Activated CD4-positive, alpha-beta memory T cell treated with anti-CD3 and anti-CD28 coated beads for 36 hours (primary cell): ENCODE measurements at regions not wholly inside any gene's neighbourhood (a gene's known extent, or its start where the extent isn't known, plus 50 kb on each side); places are given as distances from the start of the nearest gene placed in this dataset.

Source experiments
- CTCF ChIA-PET: fragments of 350-600 bp; sonication (Branson Sonifier 250); formaldehyde crosslinking; loops from one replicate; lab custom pipeline; 2021; ENCODE audit warnings: antibody characterized with exemption, inconsistent platforms; lab: Charles Lee
- POLR2A ChIA-PET: fragments of 350-600 bp; sonication (Branson Sonifier 250); formaldehyde crosslinking; loops from one replicate; lab custom pipeline; 2021; ENCODE audit warnings: antibody characterized with exemption; lab: Charles Lee
- DNase-seq: peaks from one replicate; pipeline ENCODE4 v3.0.0-alpha.2; 2020
- H3K27ac Mint-ChIP-seq: one replicate; pipeline ENCODE4 v1.8.0; 2021; ENCODE audit warnings: mixed read lengths
- H3K27me3 Mint-ChIP-seq: one replicate; pipeline ENCODE4 v1.8.0; 2021; ENCODE audit warnings: mixed read lengths
- H3K36me3 Mint-ChIP-seq: one replicate; pipeline ENCODE4 v1.8.0; 2021; ENCODE audit warnings: mixed read lengths
- H3K4me1 Mint-ChIP-seq: one replicate; pipeline ENCODE4 v1.8.0; 2021; ENCODE audit warnings: low read depth, mixed read lengths
- H3K4me3 Mint-ChIP-seq: one replicate; pipeline ENCODE4 v1.8.0; 2021; ENCODE audit warnings: mild to moderate bottlenecking, mixed read lengths
- H3K9me3 Mint-ChIP-seq: one replicate; pipeline ENCODE4 v1.8.0; 2021; ENCODE audit warnings: mixed read lengths
- intact Hi-C: fragments of 100-400 bp; cut with micrococcal nuclease; formaldehyde crosslinking; loops from one replicate; pipeline ENCODE4 v1.15.1; 2023

DNA sequence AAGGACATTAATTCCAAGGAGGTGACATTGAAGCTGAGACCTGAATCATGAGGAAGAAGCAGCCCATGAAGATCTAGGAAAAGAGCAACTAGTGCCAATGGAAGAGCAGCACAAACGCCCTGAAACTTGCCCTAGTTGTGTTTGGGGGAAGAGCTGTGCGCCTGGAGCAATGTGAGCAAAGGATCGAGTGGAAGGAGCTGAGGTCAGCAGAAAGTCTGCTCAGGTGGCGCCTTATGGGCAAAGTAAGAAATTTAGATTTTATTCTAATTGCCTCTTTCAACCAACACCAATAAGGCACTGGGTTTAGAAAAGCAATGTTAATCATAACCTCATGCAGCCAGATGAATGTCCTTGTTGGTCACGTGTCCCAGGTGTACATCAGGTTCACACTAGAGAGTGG, 226.0 kb upstream of the THSD7B start:
- no peak for DNase-seq
- no peaks in the 10 kb centered on the region for H3K9me3 Mint-ChIP-seq
- POLR2A ChIA-PET: no interaction called here
- intact Hi-C loops: no loop called here
- no peaks in the 10 kb centered on the region for H3K27me3 Mint-ChIP-seq
- no peaks in the 10 kb centered on the region for H3K36me3 Mint-ChIP-seq
- H3K4me3 Mint-ChIP-seq: no peak overlapping the region
- H3K27ac Mint-ChIP-seq: no peak overlapping the region
- H3K4me1 Mint-ChIP-seq: no peaks in the 10 kb centered on the region
- CTCF ChIA-PET: no interaction called here

GRCh38 chr2:136538489-136538888, 226.9 kb upstream of the THSD7B start:
- H3K27me3 Mint-ChIP-seq: no peaks in the 10 kb centered on the region

GRCh38 chr2:136534811-136535210, 230.5 kb upstream of the THSD7B start:
- Mint-ChIP-seq H3K36me3 (no peaks in the 10 kb centered on the region), H3K9me3 (no peaks in the 10 kb centered on the region), H3K4me1 (no peaks in the 10 kb centered on the region), H3K4me3 (no peak overlapping the region), H3K27ac (no peak overlapping the region), H3K27me3 (no peaks in the 10 kb centered on the region)
- ChIA-PET POLR2A (no interaction called here), CTCF (no interaction called here)
- intact Hi-C loops: no loop called here
- no peak for DNase-seq

More at GRCh38 chr2:136538489-136538888, 226.9 kb upstream of the THSD7B start:
- Mint-ChIP-seq H3K4me3 (no peak overlapping the region), H3K4me1 (no peaks in the 10 kb centered on the region), H3K36me3 (no peaks in the 10 kb centered on the region), H3K9me3 (no peaks in the 10 kb centered on the region), H3K27ac (no peak overlapping the region)
- intact Hi-C loops: no loop called here
- no peak for DNase-seq
- ChIA-PET POLR2A (no interaction called here), CTCF (interaction anchor here (0.5 kb wide), 1 partner anchor 1278 kb away, joined by 5 read pairs; no protein-coding TSS in a partner anchor)

- Mint-ChIP-seq H3K36me3 (no peaks in the 10 kb centered on the region), H3K4me1 (no peaks in the 10 kb centered on the region), H3K9me3 (no peaks in the 10 kb centered on the region), H3K4me3 (no peak overlapping the region), H3K27me3 (no peaks in the 10 kb centered on the region), H3K27ac (no peak overlapping the region)
- ChIA-PET POLR2A (no interaction called here), CTCF (no interaction called here)
- intact Hi-C loops: no loop called here
- DNase-seq: no peak
Observed at GRCh38 chr2:136532171-136532570, 233.2 kb upstream of the THSD7B start.

GRCh38 chr2:136531731-136532130, 233.6 kb upstream of the THSD7B start:
- no peaks in the 10 kb centered on the region for H3K36me3 Mint-ChIP-seq
- ChIA-PET POLR2A (no interaction called here), CTCF (no interaction called here)
- H3K9me3 Mint-ChIP-seq: no peaks in the 10 kb centered on the region
- no peak for DNase-seq
- H3K4me1 Mint-ChIP-seq: no peaks in the 10 kb centered on the region
- no peaks in the 10 kb centered on the region for H3K27me3 Mint-ChIP-seq
- intact Hi-C loops: no loop called here
- no peak overlapping the region for H3K27ac Mint-ChIP-seq
- no peak overlapping the region for H3K4me3 Mint-ChIP-seq

- intact Hi-C loops: no loop called here
- Mint-ChIP-seq H3K4me3 (no peak overlapping the region), H3K9me3 (no peaks in the 10 kb centered on the region), H3K36me3 (no peaks in the 10 kb centered on the region), H3K4me1 (no peaks in the 10 kb centered on the region), H3K27me3 (no peaks in the 10 kb centered on the region), H3K27ac (no peak overlapping the region)
- ChIA-PET POLR2A (no interaction called here), CTCF (no interaction called here)
- DNase-seq: no peak
Observed at GRCh38 chr2:136530146-136530545, 235.2 kb upstream of the THSD7B start.

- POLR2A ChIA-PET: no interaction called here
- H3K4me3 Mint-ChIP-seq: no peak overlapping the region
- no peaks in the 10 kb centered on the region for H3K4me1 Mint-ChIP-seq
- CTCF ChIA-PET: no interaction called here
- no peak overlapping the region for H3K27ac Mint-ChIP-seq
- H3K36me3 Mint-ChIP-seq: no peaks in the 10 kb centered on the region
- intact Hi-C loops: no loop called here
- H3K27me3 Mint-ChIP-seq: peaks cover 1% of the 10 kb centered on the region
- no peaks in the 10 kb centered on the region for H3K9me3 Mint-ChIP-seq
- DNase-seq: no peak
Observed at GRCh38 chr2:136527560-136527959, 237.8 kb upstream of the THSD7B start.

DNA sequence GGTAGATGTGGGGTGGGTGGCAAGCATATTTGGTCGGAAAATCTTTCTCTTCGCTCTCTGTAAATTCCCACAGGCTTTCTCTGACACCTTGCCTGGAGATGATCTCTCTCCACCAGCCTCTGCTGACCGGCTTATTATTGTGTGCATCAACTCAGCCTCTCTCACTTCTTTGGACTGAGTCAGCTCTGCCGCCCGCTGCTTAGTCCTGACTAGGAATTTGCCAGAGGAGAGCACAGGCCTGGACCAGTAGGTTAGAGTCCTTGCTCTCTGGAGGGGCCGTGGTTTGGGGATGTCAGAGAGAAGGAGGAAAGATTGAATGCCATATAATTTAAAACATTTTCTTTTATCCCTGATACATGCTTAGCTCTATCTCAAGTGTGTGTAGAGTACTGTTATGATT, 242.6 kb upstream of the THSD7B start:
- Mint-ChIP-seq H3K9me3 (no peaks in the 10 kb centered on the region), H3K27ac (no peak overlapping the region), H3K4me1 (no peaks in the 10 kb centered on the region), H3K27me3 (peaks cover 8% of the 10 kb centered on the region), H3K36me3 (no peaks in the 10 kb centered on the region), H3K4me3 (no peak overlapping the region)
- intact Hi-C loops: no loop called here
- no peak for DNase-seq
- CTCF ChIA-PET: no interaction called here
- POLR2A ChIA-PET: no interaction called here

DNA sequence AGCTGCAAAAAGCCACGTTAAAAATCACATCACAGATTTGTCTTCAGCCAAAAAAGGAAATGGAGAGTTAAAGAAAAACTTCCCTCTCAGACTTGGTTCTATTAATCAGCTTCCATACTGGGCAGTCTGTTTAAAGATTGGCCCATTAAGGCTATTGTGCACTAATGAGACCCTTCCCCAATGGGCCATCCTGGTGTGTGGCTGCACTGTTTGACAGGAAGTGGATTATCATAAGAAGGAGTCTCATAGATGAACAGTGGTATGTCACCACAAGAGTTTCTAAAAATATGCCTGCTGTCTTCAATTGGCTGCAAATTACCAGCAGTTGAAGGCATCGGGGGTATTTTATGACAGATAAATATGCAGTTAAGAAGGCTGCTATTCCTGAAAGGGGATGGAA, 247.6 kb upstream of the THSD7B start:
- ChIA-PET POLR2A (no interaction called here), CTCF (no interaction called here)
- Mint-ChIP-seq H3K4me3 (no peak overlapping the region), H3K36me3 (no peaks in the 10 kb centered on the region), H3K27me3 (peaks cover 13% of the 10 kb centered on the region), H3K9me3 (no peaks in the 10 kb centered on the region), H3K4me1 (no peaks in the 10 kb centered on the region), H3K27ac (no peak overlapping the region)
- DNase-seq: no peak
- intact Hi-C loops: no loop called here

DNA sequence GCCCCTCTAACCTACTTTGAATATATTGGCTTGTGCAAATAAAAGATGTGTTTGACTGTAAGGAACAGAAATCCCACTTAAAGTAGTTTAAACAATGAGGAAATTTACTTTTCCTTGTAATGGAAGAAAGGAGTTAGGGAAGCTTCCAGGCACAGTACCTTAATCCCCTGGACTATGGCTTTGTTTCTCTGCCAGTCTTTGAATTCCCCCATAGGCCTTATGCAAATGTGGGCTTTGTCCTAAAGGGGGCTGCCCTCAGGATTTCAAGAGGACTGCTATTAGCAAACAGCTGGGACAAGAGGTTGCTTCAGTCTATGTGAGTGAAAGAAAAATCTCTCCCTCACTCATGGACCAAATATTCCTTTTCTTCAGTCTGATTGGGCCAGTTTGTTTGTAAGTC, 255.1 kb upstream of the THSD7B start:
- Mint-ChIP-seq H3K27me3 (peaks cover 5% of the 10 kb centered on the region), H3K4me3 (no peak overlapping the region), H3K27ac (no peak overlapping the region), H3K9me3 (no peaks in the 10 kb centered on the region), H3K36me3 (no peaks in the 10 kb centered on the region), H3K4me1 (no peaks in the 10 kb centered on the region)
- ChIA-PET POLR2A (interaction anchor here (0.6 kb wide), 1 partner anchor 476 kb away, joined by 4 read pairs; no protein-coding TSS in a partner anchor), CTCF (interaction anchor here (1.3 kb wide), 1 partner anchor 86 kb away, joined by 3 read pairs; no protein-coding TSS in a partner anchor)
- DNase-seq: no peak
- intact Hi-C loops: no loop called here

DNA sequence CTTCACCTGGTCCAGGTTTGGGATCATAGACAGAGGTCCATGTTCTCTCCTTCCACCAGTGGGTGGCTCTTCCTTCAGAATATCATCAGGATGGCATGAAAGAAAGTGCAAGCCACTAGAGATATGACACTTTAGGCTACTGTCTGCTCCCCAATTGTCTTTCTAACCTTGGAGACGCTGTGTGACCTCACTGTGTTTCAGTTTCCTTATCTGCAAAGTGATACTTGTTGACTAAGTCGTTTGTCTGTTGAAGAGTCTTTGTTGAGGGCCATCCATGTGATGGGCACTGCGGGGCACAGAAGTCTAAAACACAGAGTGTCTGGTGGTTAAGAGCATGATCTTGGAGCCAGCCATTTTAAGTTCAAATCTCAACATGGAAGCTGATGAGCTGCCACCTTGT, 259.9 kb upstream of the THSD7B start:
- H3K4me3 Mint-ChIP-seq: no peak overlapping the region
- POLR2A ChIA-PET: no interaction called here
- no peak for DNase-seq
- intact Hi-C loops: no loop called here
- CTCF ChIA-PET: no interaction called here
- peaks cover 3% of the 10 kb centered on the region for H3K27me3 Mint-ChIP-seq
- H3K4me1 Mint-ChIP-seq: no peaks in the 10 kb centered on the region
- no peaks in the 10 kb centered on the region for H3K9me3 Mint-ChIP-seq
- H3K36me3 Mint-ChIP-seq: no peaks in the 10 kb centered on the region
- H3K27ac Mint-ChIP-seq: no peak overlapping the region

DNA sequence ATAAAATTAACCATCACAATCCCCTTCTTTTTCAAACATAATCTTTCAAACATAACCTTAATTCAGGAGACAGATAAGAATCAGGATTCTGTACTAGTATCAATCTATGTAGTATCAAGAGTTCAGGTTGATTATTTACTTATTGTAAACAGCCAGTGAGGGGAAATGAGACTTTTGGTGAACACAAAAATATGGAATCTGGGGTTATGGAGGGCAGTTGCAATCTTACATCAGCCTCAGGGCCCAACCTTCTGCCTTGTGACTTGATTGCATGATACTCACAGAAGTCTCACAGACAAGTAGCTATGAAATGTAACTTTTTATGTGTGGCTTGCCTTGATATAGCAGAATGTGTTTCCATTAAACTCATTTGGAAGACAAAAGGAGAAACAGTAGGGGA, 262.7 kb upstream of the THSD7B start:
- no peak overlapping the region for H3K4me3 Mint-ChIP-seq
- no peaks in the 10 kb centered on the region for H3K9me3 Mint-ChIP-seq
- CTCF ChIA-PET: no interaction called here
- intact Hi-C loops: no loop called here
- POLR2A ChIA-PET: no interaction called here
- no peaks in the 10 kb centered on the region for H3K4me1 Mint-ChIP-seq
- H3K27ac Mint-ChIP-seq: no peak overlapping the region
- no peaks in the 10 kb centered on the region for H3K36me3 Mint-ChIP-seq
- H3K27me3 Mint-ChIP-seq: peaks cover 1% of the 10 kb centered on the region
- no peak for DNase-seq

GRCh38 chr2:136497709-136498108, 267.6 kb upstream of the THSD7B start:
- H3K27ac Mint-ChIP-seq: no peak overlapping the region
- ChIA-PET POLR2A (no interaction called here), CTCF (no interaction called here)
- H3K4me1 Mint-ChIP-seq: no peaks in the 10 kb centered on the region
- H3K36me3 Mint-ChIP-seq: no peaks in the 10 kb centered on the region
- H3K4me3 Mint-ChIP-seq: no peak overlapping the region
- intact Hi-C loops: no loop called here
- no peak for DNase-seq
- H3K27me3 Mint-ChIP-seq: peaks cover 4% of the 10 kb centered on the region
- H3K9me3 Mint-ChIP-seq: no peaks in the 10 kb centered on the region
